ENCODE measurements at regions not wholly inside any gene's neighbourhood (a gene's known extent, or its start where the extent isn't known, plus 50 kb on each side); places are given as distances from the start of the nearest gene placed in this dataset.

DNA sequence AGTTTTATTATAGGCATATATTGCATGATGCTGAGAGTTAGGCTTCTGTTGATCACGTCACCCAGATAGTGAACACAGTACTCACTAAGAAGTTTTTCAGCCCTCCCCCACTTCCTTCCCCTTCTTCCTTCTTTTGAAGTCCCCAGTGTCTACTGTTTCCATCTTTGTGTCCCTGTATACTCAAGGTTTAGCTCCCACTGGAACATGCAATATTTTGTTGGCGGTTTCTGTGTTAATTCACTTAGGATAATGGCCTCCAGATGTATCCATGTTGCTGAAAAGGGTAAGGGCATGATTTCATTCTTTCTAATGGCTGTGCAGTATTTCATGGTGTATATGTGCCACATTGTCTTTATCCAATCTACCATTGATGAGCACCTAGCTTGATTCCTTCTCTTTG lies 764.3 kb downstream of the MTRR start:
- TF ChIP-seq, protein P1, sequence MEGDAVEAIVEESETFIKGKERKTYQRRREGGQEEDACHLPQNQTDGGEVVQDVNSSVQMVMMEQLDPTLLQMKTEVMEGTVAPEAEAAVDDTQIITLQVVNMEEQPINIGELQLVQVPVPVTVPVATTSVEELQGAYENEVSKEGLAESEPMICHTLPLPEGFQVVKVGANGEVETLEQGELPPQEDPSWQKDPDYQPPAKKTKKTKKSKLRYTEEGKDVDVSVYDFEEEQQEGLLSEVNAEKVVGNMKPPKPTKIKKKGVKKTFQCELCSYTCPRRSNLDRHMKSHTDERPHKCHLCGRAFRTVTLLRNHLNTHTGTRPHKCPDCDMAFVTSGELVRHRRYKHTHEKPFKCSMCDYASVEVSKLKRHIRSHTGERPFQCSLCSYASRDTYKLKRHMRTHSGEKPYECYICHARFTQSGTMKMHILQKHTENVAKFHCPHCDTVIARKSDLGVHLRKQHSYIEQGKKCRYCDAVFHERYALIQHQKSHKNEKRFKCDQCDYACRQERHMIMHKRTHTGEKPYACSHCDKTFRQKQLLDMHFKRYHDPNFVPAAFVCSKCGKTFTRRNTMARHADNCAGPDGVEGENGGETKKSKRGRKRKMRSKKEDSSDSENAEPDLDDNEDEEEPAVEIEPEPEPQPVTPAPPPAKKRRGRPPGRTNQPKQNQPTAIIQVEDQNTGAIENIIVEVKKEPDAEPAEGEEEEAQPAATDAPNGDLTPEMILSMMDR (IDR thresholded peaks at IDR 0.05), result no peak
- TF ChIP-seq POLR2A (IDR thresholded peaks at IDR 0.05), result no peak
